Activated T-helper 1 cell treated with anti-CD3 and anti-CD28 coated beads, Interleukin-12 subunit alpha, Interleukin-12 subunit beta, Interleukin-2, Interleukin-4 antibody, amounts not matched to agents 30 ng/mL and 10 ng/mL and 1 ng/mL, durations not matched to agents 14 hours and 24 hours and 36 hours (primary cell): ENCODE measurements at regions not wholly inside any gene's neighbourhood (a gene's known extent, or its start where the extent isn't known, plus 50 kb on each side); places are given as distances from the start of the nearest gene placed in this dataset.

ENCODE experiments used
- DNase-seq: peaks from one replicate; pipeline ENCODE4 v3.0.0; 2021; ENCODE audit warnings: low spot score
- H3K27ac Mint-ChIP-seq: one replicate; pipeline ENCODE4 v1.8.0; 2021; ENCODE audit warnings: mild to moderate bottlenecking, mixed read lengths
- H3K27me3 Mint-ChIP-seq: one replicate; pipeline ENCODE4 v1.8.0; 2022; ENCODE audit warnings: mild to moderate bottlenecking, moderate library complexity, mixed read lengths; ENCODE audit not compliant: insufficient read depth
- H3K36me3 Mint-ChIP-seq: one replicate; pipeline ENCODE4 v1.8.0; 2021; ENCODE audit warnings: low read depth, mixed read lengths
- H3K4me1 Mint-ChIP-seq: one replicate; pipeline ENCODE4 v1.8.0; 2021; ENCODE audit warnings: low read depth, mixed read lengths
- H3K4me3 Mint-ChIP-seq: one replicate; pipeline ENCODE4 v1.8.0; 2021; ENCODE audit warnings: mild to moderate bottlenecking, moderate library complexity, mixed read lengths
- H3K9me3 Mint-ChIP-seq: one replicate; pipeline ENCODE4 v1.8.0; 2021; ENCODE audit warnings: mixed read lengths
- intact Hi-C: fragments of 100-400 bp; cut with micrococcal nuclease; formaldehyde crosslinking; loops from one replicate; pipeline ENCODE4 v1.15.1; 2024

DNA sequence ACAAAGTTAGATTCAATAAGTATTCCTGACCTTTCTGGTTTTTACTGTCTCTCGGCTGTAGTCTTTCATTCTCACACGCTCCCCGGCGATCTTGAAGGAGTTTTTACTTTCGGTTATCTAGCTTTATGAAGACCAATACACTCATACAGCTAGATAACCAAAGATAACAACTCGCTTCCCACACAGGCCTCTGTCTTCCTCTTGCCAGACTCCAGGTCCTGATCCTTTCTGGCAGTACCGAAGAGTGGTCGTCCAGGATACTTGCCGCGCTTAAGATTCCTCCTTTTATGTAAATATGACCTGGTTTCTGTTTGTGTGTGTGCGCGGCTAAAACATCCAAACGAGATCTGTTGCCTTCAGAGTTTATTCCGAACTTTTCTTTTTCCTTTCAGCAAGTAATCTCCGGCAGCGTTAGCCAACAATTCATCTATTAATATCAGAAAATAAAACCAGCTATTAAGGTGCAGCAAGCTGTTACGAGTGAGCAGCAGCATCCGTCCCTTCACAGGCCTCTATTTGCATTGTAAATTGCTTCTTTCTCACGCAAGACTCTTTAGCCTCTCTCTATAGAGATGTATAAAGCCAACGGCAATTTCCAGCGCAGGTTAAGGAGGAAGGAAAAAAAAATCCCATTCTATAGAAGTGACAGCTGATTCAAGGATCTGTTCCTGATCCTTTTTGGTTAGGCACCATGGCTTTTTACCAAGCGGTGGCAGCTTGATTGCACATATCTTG is 216.1 kb downstream of the MEF2C start:
- H3K36me3 Mint-ChIP-seq: peaks cover 4% of the 10 kb centered on the region
- intact Hi-C loops: loop anchor here (1.0 to 10.0 kb wide), 5 partner anchors 10 to 1252 kb away; partner anchors contain the start of genes CCNH and TMEM161B
- peaks cover 88% of the 10 kb centered on the region for H3K27me3 Mint-ChIP-seq

DNA sequence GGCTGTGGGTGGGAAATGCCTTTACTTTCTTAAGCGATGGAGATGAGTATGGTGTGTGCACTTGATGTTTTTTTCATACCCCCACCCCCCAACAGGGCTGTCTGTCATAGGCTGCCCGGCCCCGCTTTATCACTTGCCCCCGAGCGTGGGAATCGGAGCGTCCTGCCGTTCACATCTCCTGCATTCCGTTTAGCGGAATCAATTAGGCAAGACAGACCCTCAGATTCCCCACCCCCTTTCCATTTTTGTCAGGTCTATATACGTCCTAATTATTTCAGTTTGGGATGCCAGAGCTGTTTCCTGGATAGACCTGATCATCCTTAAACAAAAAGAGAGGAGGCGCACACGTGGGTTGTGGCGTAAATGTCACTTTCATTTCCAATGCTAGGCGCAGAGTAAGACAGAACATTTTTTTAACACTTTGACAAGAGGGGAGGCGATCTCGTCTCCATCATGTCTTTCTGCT is 217.2 kb downstream of the MEF2C start:
- Mint-ChIP-seq H3K9me3 (no peaks in the 10 kb centered on the region), H3K27me3 (peaks cover 86% of the 10 kb centered on the region), H3K27ac (peak overlapping the region; percentile 44), H3K4me1 (peaks cover 34% of the 10 kb centered on the region), H3K36me3 (peaks cover 6% of the 10 kb centered on the region), H3K4me3 (peak overlapping the region; percentile 81)
- intact Hi-C loops: loop anchor here (1.0 to 10.0 kb wide), 4 partner anchors 26 to 1251 kb away; partner anchors contain the start of genes CCNH and TMEM161B
- DNase-seq: no peak

More for the DNA sequence above, 216.1 kb downstream of the MEF2C start:
- no peak for DNase-seq
- peak overlapping the region; percentile 81 for H3K4me3 Mint-ChIP-seq
- H3K4me1 Mint-ChIP-seq: peaks cover 31% of the 10 kb centered on the region
- peak overlapping the region; percentile 29 for H3K27ac Mint-ChIP-seq
- no peaks in the 10 kb centered on the region for H3K9me3 Mint-ChIP-seq

DNA sequence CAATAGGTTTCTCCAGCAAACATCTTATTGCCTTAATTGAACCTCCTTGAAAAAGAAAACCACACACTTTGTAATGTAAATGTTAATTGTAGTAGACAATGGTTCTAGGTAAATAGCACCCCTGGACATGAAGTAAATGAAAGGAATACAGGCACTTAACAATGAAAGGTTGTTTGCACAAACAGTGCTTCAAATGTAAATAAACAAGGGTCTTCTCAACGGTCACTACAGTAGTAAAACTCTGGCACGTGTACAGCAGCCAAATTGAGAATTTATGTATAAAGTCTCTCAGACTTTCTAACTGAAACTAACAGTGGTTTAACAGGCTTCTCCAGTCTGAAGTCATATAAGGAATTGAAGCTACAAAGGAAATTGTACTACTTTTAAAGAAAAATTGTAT is 218.3 kb downstream of the MEF2C start:
- Mint-ChIP-seq H3K4me3 (no peak overlapping the region), H3K27ac (no peak overlapping the region), H3K9me3 (no peaks in the 10 kb centered on the region), H3K27me3 (peaks cover 82% of the 10 kb centered on the region), H3K4me1 (peaks cover 39% of the 10 kb centered on the region), H3K36me3 (peaks cover 6% of the 10 kb centered on the region)
- no peak for DNase-seq
- intact Hi-C loops: loop anchor here (10.0 kb wide), 2 partner anchors 400 to 1250 kb away; partner anchors contain the start of genes CCNH and TMEM161B

DNA sequence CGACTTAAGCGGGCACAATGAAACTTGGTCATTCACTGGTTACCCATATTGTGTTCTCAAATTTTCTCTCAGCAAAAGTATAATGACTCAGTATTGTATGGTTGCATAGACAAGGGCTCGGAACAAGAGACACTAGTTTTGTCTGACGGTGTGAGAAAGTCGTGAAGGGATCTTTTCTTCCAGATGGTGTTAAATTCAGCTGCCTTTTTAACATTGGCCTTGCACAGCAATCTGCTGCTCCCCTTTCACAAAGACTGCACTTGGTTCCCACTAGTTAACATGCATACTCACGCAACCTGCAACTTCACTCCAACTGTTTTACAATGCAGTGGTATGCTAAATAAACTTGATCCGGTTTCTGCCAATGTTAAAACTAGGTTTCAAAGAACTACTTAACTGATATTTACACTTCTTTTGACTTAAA is 219.2 kb downstream of the MEF2C start:
- H3K9me3 Mint-ChIP-seq: no peaks in the 10 kb centered on the region
- DNase-seq: no peak
- H3K27me3 Mint-ChIP-seq: peaks cover 83% of the 10 kb centered on the region
- intact Hi-C loops: loop anchor here (10.0 kb wide), 2 partner anchors 399 to 1249 kb away; partner anchors contain the start of genes CCNH and TMEM161B
- no peak overlapping the region for H3K27ac Mint-ChIP-seq
- peaks cover 6% of the 10 kb centered on the region for H3K36me3 Mint-ChIP-seq
- H3K4me3 Mint-ChIP-seq: no peak overlapping the region
- H3K4me1 Mint-ChIP-seq: peaks cover 42% of the 10 kb centered on the region

DNA sequence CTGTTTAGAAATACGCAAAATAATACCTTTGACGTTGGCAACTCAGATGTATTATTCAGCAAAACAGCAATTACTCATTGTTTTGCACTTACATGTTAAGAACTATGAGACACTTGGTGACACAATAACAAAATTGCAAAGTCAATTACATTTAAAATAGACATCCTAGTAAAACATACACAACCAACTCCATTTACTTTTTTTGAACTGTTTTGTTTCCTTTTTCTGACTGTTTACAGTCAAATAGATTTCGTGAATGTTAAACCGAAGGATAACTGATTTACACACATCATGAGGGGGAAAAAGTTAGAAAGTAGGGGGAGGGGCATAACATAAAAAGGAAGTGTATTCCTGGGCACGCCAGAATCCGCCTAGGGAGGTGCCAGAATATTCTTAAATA is 220.1 kb downstream of the MEF2C start:
- no peak overlapping the region for H3K4me3 Mint-ChIP-seq
- intact Hi-C loops: loop anchor here (10.0 kb wide), 2 partner anchors 398 to 1248 kb away; partner anchors contain the start of genes CCNH and TMEM161B
- H3K4me1 Mint-ChIP-seq: peaks cover 40% of the 10 kb centered on the region
- peaks cover 6% of the 10 kb centered on the region for H3K36me3 Mint-ChIP-seq
- H3K9me3 Mint-ChIP-seq: no peaks in the 10 kb centered on the region
- H3K27ac Mint-ChIP-seq: no peak overlapping the region
- peaks cover 82% of the 10 kb centered on the region for H3K27me3 Mint-ChIP-seq
- DNase-seq: no peak

DNA sequence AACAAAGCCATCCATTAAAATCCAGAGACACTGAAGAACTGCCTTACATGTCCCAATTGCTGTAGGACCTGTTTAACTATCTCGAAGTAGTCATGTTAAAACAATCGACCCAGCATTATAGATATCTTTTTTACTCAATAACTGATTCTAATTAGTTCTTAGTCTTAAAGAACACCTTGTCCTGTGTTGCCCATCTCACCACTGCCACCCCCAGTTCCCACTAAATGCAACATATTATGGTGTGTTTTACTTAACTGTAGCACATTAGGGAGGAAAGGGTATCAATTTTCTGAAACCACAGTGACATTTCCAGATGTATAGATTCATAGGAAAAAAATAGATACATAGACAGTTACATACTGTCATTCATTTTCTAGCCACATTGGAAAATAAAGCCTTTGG is 221.2 kb downstream of the MEF2C start:
- intact Hi-C loops: loop anchor here (1.0 to 10.0 kb wide), 6 partner anchors 11 to 1247 kb away; partner anchors contain the start of genes CCNH, MEF2C and TMEM161B
- Mint-ChIP-seq H3K27ac (no peak overlapping the region), H3K4me1 (peaks cover 29% of the 10 kb centered on the region)

DNA sequence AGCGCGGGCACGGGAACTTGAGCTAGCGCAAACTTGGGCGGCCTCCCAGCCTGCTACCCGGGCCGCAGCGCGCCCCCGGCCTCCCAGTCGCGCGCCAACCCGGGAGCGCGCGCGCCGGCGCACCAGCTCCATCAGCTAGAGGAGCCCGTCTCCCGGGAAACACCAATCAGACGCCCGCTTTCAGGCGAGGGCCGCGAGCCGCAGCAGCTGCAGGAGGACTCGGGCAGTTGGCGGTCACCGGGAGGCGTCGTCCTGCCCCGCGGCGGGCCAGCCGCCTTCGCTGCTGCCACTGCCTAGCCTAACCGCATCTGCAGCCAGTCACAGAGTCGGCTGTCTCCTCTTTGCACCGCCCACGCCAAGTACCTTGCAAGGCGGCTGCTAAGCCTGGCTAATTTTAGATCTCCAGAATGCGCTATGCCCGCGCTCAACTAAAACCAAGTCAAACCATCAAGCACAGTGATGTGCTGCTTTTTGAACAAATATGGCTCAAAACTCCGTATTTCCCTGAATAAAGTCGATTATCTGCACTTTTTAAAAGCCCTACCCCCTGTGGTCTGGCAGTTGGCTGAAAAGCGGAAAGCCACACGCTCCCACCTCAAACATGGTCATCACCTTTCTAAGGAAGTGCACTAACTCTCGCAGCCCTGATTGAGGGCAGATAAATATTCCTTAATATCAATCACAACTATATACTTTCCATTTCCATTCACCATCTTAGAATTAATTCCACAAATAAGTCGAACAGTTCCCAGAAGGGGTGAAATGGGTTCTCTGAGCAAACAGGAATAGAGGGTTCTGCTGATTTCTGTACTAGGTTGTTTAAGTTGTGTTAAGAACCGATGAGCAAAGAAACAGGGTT is 221.8 kb downstream of the MEF2C start:
- Mint-ChIP-seq H3K4me1 (peaks cover 23% of the 10 kb centered on the region), H3K27me3 (peaks cover 71% of the 10 kb centered on the region), H3K36me3 (peaks cover 5% of the 10 kb centered on the region), H3K9me3 (no peaks in the 10 kb centered on the region), H3K27ac (peak overlapping the region; percentile 61), H3K4me3 (peak overlapping the region; percentile 65)
- DNase-seq: no peak
- intact Hi-C loops: loop anchor here (1.0 to 10.0 kb wide), 6 partner anchors 12 to 1246 kb away; partner anchors contain the start of genes CCNH, MEF2C and TMEM161B

More for the DNA sequence above, 221.2 kb downstream of the MEF2C start:
- Mint-ChIP-seq H3K9me3 (no peaks in the 10 kb centered on the region), H3K36me3 (peaks cover 6% of the 10 kb centered on the region), H3K27me3 (peaks cover 78% of the 10 kb centered on the region), H3K4me3 (peak overlapping the region; percentile 65)
- no peak for DNase-seq

DNA sequence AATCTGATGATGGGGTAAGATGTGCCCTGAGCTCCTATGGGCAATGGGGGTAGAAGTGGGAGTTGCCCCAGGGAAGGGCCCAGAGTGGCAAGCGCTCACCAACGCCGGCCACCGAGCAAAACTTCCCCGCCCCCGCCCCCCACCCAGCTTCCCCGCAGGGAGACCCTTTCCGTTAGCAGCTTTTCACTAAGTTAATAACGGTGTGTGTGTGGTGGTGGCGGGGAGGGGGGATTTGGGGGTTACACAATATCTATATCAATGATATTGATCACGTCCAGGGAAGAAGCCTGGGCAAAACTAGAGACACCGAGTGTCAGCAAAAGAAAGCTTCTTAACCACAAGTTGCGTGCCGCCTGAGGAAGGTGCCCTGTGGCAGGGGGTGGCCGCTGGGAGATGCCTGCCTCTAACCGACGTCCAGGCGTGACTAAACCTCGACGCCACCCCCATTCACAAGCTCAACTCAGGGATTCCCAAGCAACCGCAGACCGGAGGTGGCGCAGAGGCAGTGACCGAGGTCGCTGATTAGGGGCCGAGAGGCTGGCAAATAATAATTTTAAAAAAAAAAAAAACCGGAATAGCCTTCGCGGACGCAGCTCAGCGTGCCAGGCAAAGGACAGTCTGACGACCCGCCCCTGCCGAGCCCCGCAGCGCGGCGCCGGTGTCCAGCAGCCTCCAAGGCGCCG is 222.6 kb downstream of the MEF2C start:
- Mint-ChIP-seq H3K27ac (no peak overlapping the region), H3K36me3 (peaks cover 5% of the 10 kb centered on the region), H3K9me3 (no peaks in the 10 kb centered on the region), H3K4me1 (peaks cover 17% of the 10 kb centered on the region), H3K27me3 (peaks cover 64% of the 10 kb centered on the region), H3K4me3 (peak overlapping the region; percentile 27)
- intact Hi-C loops: loop anchor here (2.0 to 10.0 kb wide), 3 partner anchors 222 to 1246 kb away; partner anchors contain the start of genes CCNH, MEF2C and TMEM161B
- no peak for DNase-seq

DNA sequence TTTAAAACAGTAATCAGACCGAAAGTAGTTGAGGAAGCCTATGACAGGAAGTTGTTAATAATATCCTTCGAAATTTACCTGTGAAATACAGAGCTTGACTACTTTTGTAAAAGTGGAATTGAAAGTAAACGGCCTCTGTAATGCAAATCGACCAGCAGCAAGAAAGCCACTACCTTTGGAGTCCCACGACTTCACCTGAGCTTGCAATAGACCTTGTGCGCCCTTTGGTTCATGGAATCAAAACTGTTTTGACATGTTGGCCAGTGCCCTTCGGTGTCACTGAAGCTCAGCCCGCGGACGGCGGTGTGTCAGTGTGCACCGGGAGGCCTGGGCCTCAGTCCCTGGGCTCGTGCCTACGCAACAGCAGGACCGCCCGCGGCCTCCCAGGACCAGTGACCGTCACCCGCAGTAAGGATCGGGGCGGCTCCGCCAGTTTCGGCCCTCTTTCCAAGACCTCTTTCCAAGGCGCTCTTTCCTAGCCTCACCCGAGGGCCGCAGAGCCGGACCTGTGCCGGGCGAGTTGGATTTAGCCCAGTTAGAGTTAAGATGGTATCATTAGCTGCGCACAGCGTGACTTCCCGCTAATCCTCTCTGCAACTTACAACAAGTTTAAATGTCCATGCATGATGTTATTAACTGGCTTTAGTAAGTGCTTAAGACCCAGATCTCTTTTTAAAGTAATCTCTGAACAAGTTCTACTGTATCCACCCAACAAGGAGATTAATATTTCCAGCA is 223.3 kb downstream of the MEF2C start:
- Mint-ChIP-seq H3K9me3 (no peaks in the 10 kb centered on the region), H3K36me3 (peaks cover 3% of the 10 kb centered on the region), H3K4me1 (peaks cover 17% of the 10 kb centered on the region), H3K27ac (no peak overlapping the region), H3K27me3 (peaks cover 56% of the 10 kb centered on the region), H3K4me3 (peak overlapping the region; percentile 27)
- no peak for DNase-seq
- intact Hi-C loops: loop anchor here (2.0 to 10.0 kb wide), 3 partner anchors 223 to 1245 kb away; partner anchors contain the start of genes CCNH, MEF2C and TMEM161B

DNA sequence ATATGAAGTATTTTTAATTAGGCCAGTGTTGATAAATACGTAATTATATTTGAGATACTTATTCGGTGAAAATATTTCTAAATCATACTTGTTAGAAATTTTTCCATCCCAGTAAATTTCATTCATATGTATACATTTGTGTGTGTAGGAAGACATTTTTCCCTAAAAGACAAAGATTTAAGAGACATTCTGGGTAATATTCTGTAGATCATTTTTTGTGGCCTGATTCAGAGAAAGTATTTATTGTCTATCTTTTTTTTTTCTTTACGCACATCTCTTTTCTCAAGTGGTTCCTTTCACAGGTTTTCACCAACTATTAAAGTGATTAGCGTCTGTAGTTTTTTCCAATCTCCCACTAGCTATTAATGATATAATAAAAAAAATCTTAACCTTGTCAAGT is 224.1 kb downstream of the MEF2C start:
- H3K36me3 Mint-ChIP-seq: peaks cover 2% of the 10 kb centered on the region
- H3K27ac Mint-ChIP-seq: no peak overlapping the region
- H3K4me3 Mint-ChIP-seq: no peak overlapping the region
- intact Hi-C loops: no loop called here
- peaks cover 17% of the 10 kb centered on the region for H3K4me1 Mint-ChIP-seq
- no peak for DNase-seq
- H3K9me3 Mint-ChIP-seq: no peaks in the 10 kb centered on the region
- H3K27me3 Mint-ChIP-seq: peaks cover 51% of the 10 kb centered on the region

DNA sequence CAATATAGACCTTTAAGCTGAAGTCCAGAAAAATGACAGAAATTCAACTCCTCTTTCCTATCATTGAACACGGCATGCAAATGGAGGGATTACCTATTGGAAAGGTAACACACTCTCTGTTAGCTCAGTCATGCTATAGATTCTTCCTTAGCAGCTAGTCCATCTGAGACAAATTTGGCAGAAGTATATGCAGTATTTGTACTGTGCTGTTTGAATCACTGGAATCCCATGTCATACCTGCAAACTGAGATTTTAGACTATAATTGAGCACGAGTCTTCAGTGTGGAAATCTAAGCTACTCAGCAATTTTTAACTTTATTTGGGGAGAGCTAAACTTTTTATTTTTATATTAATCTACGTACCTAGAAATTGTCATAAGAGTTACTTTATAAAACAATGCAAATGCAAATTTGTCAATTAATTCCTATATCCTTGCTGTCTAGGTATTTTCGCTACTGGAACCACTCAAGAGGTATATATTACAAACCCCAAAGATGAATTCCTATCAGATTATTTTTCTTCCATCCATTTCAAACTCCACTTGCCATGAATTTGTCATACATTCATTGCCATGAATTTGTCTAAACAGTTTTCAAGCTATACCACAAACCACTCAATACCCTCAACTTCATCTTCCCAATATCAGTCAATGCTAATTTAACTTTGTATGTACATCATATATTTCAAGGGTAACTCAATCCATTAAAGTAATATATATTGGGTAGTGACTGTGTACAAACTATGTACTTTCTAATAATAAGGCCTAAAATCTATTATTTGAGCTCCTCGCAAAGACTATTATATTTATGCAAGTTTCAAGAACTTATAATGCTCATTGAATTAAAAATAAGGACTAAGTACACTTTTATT is 224.8 kb downstream of the MEF2C start:
- Mint-ChIP-seq H3K36me3 (peaks cover 2% of the 10 kb centered on the region), H3K9me3 (no peaks in the 10 kb centered on the region), H3K4me1 (peaks cover 14% of the 10 kb centered on the region), H3K4me3 (no peak overlapping the region), H3K27me3 (peaks cover 49% of the 10 kb centered on the region), H3K27ac (no peak overlapping the region)
- no peak for DNase-seq
- intact Hi-C loops: no loop called here
